H9 (cell line): ENCODE measurements at regions not wholly inside any gene's neighbourhood (a gene's known extent, or its start where the extent isn't known, plus 50 kb on each side); places are given as distances from the start of the nearest gene placed in this dataset. TPM values are rescaled to one million over a fixed set of nuclear protein-coding genes. Genes with fewer than 3 reads are reported as not detected.

Source experiments
- microRNA-seq: library from miRNA; unstranded; fragments of <30 nt; microRNA quantifications from one replicate; pipeline ENCODE4, GENCODE V29; 2020; ENCODE audit warnings: borderline microRNAs expressed

Small RNA genes in the stretch of these regions (microRNA-seq; reads per million reads assigned to microRNA genes)
- not detected for gene MIR3680-1
